ENCODE measurements at regions not wholly inside any gene's neighbourhood (a gene's known extent, or its start where the extent isn't known, plus 50 kb on each side); places are given as distances from the start of the nearest gene placed in this dataset.
"Not testable (repeated sequence)": the region's sequence is repeated elsewhere in the genome, so short reads cannot be mapped to it uniquely, and the experiment has no call there.

DNA sequence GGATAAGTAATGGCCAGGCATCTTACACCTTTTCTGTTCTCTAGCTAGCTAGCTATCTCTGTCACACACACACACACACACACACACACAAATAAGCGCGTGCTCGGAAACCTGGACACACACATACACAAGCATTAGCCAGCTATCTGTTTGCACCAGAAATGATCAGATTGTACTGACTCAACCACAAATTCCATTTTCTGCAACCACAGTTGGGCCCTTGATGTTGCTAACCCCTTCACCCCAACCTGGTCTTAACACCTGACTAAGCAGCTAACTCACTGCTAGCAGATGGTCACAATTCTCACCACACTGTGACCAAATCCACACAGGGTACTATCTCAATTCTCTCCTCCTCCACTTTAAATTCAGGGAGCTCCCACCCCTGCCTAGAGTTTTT lies 183.0 kb upstream of the THBS1 start:
- DNase-seq (ENCODE audit: low spot score), result no peak

DNA sequence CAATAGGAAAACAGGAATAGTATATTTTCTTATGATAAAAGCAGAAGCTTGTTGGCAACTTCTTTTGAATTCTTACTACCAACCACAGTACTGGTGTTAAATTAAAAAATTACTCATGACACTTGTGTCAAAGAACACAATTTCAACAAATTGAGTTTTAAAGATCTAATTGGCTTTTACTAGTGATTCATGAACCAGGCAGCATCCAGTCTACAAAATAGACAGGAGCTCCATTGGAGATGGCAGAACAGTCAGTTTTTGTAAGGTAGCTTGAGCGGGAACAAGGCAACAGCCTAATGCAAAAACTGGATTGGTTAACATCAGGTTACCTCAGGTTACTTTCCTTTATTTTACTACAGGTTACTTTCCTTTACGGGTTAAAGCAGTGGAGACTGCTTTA lies 181.3 kb upstream of the THBS1 start:
- no peak for DNase-seq (ENCODE audit: low spot score)

DNA sequence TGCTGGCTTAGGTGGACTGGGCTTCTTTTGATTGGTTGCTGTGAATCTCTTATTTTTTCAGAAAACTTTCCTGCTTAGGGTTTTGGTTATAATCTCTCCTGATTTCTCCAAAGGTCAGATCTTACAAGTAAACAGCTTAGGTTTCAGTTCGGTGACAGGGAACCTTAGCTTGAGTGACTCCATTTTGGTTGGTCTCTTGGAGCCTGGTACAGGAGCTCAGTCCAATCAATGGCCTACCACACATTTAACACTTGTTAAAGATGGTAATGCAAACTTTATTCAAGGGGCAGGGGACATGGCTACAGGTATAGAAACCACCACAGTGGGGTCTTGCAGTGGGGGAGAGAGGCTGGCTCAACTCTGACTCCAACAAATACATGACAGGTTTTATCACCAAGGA lies 180.9 kb upstream of the THBS1 start:
- DNase-seq (ENCODE audit: low spot score), result no peak

DNA sequence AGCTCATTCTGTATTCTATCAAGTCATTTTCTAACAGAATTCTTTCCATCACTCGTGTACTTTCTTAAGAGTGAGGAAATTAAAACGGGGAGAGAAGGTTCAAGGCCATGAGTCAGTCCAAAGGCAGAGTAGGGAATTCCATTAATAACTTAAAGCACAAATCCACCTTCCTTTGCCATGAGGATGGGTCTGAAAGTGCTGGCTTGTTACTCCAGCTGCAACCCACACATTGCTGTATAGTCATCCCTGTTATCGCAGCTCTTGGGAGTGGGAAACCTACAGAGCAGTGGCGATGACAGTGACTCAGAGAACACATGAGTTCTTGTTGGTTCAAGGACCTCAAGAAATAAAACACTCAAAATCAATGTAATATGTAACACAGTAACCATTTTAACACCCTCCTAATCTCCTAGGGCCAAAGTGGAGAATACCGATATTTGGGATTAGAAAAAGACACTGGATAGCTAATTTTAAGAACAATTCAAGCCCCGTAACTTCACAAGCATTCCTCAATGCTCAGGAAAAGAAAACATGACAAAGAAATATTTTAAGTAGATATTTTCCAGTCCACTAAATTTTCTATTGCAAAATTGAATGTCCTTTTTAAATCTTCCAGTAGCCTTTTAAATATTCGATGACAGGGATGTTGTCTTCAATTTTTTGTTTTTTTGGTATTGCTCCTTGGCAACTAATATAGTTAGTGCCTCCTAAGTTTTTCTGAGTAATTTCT lies 179.9 kb upstream of the THBS1 start:
- no peak for DNase-seq (ENCODE audit: low spot score)

GRCh38 chr15:39403640-39404117 lies 177.2 kb upstream of the THBS1 start:
- no peak for DNase-seq (ENCODE audit: low spot score)

- DNase-seq (ENCODE audit: low spot score), result no peak
Measured at GRCh38 chr15:39404767-39405181, 176.1 kb upstream of the THBS1 start.

GRCh38 chr15:39406485-39406884 lies 174.4 kb upstream of the THBS1 start:
- DNase-seq (ENCODE audit: low spot score), result no peak

DNA sequence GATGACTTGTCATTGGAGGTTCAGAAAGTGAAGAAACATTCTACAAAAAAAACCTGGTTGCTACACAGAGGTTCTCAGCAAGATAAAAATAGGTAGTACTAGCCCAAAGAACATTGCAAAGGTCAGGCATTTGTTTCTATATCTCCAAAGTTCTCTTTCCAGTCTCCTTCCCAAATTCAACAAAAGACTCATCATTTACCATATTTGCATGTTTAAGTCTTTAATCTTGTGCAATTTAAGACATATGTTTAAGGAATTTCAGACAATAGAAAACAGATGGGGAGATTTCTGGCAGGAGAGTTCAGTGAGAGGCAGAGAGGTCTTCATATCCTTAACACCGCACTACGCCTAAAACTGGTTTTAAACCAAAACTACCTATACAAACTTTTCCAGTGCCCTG lies 173.8 kb upstream of the THBS1 start:
- no peak for DNase-seq (ENCODE audit: low spot score)

DNA sequence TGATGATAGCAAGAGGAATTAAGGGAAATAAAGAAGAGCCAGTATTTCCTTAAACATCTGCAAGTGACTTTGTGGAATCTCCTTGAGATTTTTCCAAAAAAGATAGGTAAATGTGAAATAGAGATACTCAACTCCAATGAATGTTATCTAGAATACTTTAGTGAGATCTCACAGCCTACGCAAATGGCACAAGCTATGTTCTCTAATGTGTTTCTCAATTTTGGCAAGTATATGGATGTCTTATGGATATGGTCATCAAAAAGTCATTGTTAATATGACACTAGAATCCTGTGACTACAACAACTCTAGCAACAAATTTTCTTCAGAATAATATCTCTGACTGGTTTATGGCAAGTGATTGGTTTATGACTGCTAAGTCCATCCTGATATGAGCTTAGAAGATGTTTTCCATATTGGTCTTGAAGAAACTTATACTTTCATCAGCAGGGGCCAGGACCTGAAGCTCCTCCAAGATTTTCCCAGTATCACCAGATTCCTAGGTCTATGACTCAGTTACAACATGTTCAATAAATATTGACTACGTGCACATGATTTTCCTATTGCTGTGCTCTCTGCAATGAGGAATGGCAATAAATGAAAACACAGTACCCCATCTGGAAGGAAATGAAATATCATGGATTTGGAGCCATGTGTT lies 170.9 kb upstream of the THBS1 start:
- no peak for DNase-seq (ENCODE audit: low spot score)

GRCh38 chr15:39411102-39411989 lies 169.5 kb upstream of the THBS1 start:
- DNase-seq (ENCODE audit: low spot score), result no peak

- no peak for DNase-seq (ENCODE audit: low spot score)
Measured at GRCh38 chr15:39413558-39413957, 167.3 kb upstream of the THBS1 start.

DNA sequence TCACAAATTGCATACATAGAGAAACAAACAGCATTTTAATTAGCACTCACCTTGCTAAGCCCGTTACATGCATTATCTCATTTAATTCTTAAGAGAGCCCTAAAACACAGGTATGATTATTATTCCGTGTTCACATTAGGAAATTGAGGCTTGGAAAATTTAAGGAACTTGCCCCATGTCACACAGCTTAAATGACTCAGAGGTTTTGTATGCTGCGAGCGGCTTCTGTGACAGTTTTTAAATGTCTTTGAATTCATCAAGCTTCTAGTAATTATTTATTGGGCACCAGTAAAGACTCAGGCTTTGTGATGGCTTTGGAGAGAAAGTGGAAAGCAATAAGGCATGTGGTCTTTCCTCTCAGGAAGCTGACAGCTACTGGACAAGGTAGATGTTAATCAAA lies 166.7 kb upstream of the THBS1 start:
- DNase-seq (ENCODE audit: low spot score), result no peak

- DNase-seq (ENCODE audit: low spot score), result no peak
Measured at GRCh38 chr15:39415634-39416033, 165.2 kb upstream of the THBS1 start.

- no peak for DNase-seq (ENCODE audit: low spot score)
Measured at GRCh38 chr15:39416258-39416657, 164.6 kb upstream of the THBS1 start.

GRCh38 chr15:39417366-39418134 lies 163.3 kb upstream of the THBS1 start:
- no peak for DNase-seq (ENCODE audit: low spot score)

- DNase-seq (ENCODE audit: low spot score), result no peak
Measured at GRCh38 chr15:39419651-39420050, 161.2 kb upstream of the THBS1 start.

DNA sequence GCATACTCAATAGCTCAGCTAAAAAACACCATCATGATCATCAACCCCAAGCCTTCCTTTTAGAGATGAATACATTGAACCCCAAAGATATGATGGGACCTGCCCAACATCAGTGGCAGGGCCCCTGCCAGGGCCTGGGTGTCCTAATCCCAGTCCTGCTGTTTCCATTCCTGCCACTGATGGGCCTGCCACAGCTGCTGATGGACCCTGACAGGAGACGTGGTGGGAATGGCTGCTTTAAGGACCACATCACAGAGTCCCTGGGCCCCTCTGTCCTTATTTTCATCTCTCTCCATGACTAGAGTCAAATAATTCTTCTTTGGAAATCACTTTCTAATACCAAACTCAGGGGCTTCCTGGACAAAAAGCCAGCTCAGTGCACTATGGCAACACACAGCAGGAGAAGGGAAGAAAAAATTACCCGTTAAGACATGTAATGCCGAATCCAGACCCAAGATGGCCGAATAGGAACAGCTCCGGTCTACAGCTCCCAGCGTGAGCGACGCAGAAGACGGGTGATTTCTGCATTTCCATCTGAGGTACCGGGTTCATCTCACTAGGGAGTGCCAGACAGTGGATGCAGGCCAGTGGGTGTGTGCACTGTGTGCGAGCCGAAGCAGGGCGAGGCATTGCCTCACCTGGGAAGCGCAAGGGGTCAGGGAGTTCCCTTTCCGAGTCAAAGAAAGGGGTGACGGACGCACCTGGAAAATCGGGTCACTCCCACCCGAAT lies 160.6 kb upstream of the THBS1 start:
- DNase-seq (ENCODE audit: low spot score), result peak; percentile 30

DNA sequence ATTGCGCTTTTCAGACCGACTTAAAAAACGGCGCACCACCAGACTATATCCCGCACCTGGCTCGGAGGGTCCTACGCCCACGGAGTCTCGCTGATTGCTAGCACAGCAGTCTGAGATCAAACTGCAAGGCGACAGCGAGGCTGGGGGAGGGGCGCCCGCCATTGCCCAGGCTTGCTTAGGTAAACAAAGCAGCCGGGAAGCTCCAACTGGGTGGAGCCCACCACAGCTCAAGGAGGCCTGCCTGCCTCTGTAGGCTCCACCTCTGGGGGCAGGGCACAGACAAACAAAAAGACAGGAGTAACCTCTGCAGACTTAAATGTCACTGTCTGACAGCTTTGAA lies 160.1 kb upstream of the THBS1 start:
- DNase-seq (ENCODE audit: low spot score), result not testable (repeated sequence)

DNA sequence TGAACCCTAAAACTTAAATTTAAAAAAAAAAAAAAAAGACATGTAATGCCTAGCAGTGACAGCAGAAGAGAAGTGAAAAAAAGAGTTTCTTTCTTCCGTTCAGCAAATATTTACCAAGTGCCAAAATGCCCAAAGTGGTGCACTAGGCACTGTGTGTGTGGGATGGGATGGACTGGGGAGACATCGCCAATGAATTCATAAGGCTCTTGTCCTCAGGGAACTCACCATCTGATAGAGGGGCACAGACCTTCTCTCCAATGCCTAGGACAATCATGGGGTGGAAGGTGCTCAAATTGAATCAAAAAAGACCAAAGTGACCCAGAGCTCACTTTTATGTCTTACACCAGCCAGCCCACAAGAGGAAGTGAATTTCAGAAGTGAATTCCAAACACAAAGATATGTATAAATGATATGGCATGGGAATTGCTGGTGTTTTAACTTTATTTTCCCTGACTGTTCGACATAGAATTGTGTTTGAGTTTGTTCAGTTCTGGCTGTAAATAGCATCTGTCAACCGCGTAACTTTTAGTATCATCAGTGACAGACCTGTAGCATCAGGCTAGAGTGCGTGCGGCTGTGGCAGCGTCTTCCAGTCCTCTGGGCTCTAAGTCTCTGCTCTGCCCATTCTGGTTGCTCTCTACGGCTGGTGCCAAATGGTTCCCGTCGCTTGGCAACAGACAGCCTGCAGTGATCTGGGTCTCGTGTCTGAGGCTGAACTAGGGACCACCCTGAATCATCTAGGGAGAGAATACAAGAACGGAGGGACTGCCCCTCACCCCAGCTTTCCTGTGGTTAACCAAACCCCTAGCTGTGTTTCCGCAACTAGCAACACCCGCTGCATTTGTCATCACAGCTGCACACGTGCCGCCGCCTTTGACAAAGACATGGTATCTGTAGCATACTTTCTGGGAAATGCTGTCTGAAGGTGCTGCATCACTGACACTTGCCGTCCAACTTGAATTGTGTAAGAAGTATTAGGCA lies 154.0 kb upstream of the THBS1 start:
- DNase-seq (ENCODE audit: low spot score), result peak; percentile 64

DNA sequence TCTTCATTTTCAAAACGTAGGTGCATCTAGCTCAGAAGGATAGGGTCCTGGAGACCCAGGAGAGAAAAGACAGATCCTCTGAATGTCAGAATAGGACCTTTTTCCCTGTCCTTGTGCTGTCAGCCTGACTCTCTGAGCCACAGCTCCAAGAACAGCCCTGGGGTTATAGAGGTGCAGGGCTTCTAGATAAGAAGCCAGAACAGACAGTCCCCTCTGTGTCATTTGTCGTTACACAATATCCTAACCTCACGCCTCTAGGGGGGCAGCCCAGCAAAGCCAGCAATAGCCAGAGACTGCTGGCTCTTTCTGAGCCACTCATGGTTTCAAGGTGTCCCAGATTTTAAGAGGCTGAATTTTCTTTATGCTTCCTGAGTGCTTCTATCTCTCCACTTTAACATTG lies 153.2 kb upstream of the THBS1 start:
- no peak for DNase-seq (ENCODE audit: low spot score)

All from SW480 (cell line).